ENCODE measurements at regions not wholly inside any gene's neighbourhood (a gene's known extent, or its start where the extent isn't known, plus 50 kb on each side); places are given as distances from the start of the nearest gene placed in this dataset.

DNA sequence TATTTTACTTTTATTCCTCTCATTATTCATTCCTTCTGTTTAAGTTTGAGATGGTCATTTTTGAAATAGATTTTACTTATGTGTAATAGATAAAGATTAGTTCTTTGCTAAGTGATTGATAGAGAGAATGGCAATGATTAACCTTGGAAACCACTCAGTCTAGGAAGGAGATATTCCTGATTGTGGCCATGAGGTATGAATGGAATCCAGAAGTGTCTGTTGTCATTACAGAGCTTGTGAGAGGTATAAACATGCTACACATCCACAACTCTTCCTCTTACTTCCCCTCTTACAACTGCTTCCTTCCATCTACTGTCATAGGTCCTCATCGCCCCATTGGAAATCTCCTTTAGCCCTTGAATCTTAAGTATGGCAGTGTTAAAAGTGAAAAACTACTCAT lies 988.8 kb upstream of the B3GALT2 start:
- TF ChIP-seq CTCF (conservative IDR thresholded peaks at IDR 0.05; ENCODE audit: low read length) (no peak), EZH2phosphoT487 (IDR thresholded peaks at IDR 0.05; ENCODE audit: borderline replicate concordance) (no peak)

Measured in Loucy (cell line).